ENCODE measurements at regions not wholly inside any gene's neighbourhood (a gene's known extent, or its start where the extent isn't known, plus 50 kb on each side); places are given as distances from the start of the nearest gene placed in this dataset.

DNA sequence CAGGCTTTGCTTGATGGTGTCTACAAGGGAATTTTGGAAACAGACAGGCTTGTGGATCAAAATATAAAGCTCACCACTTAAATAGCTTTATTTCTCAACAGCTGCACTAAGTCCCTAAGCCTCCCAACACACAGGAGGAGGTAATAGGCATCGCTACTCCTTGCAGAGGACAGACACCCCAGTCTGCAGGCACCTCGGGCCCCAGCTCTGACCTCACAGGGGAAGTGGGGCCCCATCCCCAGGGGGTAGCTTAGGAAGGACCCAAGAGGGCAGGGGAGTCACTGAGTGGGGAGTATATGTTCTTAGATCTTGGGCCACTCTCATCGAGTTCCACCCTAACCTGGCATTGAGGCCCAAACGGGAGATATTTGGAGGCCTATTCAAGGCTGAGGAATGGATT is 66.7 kb upstream of the XPA start:
- no peak for TF ChIP-seq POLR2A (IDR thresholded peaks at IDR 0.05)
- TF ChIP-seq, protein P1, sequence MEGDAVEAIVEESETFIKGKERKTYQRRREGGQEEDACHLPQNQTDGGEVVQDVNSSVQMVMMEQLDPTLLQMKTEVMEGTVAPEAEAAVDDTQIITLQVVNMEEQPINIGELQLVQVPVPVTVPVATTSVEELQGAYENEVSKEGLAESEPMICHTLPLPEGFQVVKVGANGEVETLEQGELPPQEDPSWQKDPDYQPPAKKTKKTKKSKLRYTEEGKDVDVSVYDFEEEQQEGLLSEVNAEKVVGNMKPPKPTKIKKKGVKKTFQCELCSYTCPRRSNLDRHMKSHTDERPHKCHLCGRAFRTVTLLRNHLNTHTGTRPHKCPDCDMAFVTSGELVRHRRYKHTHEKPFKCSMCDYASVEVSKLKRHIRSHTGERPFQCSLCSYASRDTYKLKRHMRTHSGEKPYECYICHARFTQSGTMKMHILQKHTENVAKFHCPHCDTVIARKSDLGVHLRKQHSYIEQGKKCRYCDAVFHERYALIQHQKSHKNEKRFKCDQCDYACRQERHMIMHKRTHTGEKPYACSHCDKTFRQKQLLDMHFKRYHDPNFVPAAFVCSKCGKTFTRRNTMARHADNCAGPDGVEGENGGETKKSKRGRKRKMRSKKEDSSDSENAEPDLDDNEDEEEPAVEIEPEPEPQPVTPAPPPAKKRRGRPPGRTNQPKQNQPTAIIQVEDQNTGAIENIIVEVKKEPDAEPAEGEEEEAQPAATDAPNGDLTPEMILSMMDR (IDR thresholded peaks at IDR 0.05) = no peak
